GM21367 (cell line): ENCODE measurements at regions not wholly inside any gene's neighbourhood (a gene's known extent, or its start where the extent isn't known, plus 50 kb on each side); places are given as distances from the start of the nearest gene placed in this dataset.
"Not testable (repeated sequence)": the region's sequence is repeated elsewhere in the genome, so short reads cannot be mapped to it uniquely, and the experiment has no call there.

Experiments
- ATAC-seq: cut with Tn5 transposase; IDR thresholded peaks from one replicate; pipeline ENCODE4 v1.9.1; 2021; ENCODE audit not compliant: unreplicated experiment

DNA sequence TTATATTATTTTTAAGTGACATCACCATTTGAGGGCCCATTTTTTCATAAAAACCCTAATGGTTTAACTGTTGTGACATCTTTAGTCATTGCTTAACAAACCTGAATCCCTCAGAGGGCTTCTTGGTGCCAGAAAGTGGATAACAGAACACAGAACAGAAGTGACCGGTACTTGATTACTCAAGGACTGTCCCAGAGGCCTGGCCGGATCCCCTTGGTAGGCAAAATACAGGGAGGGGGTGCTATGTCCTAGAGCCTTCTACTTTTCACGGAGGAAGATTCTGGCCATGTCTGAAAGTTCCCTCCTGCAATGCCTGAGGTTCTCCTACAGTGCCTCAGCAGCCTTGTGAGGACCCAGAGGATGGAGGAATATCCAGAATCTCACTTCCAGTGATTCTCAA, 94.3 kb upstream of the DCLK2 start:
- ATAC-seq = no peak

- ATAC-seq = no peak
Measured at GRCh38 chr4:149985981-149986380, 92.3 kb upstream of the DCLK2 start.

DNA sequence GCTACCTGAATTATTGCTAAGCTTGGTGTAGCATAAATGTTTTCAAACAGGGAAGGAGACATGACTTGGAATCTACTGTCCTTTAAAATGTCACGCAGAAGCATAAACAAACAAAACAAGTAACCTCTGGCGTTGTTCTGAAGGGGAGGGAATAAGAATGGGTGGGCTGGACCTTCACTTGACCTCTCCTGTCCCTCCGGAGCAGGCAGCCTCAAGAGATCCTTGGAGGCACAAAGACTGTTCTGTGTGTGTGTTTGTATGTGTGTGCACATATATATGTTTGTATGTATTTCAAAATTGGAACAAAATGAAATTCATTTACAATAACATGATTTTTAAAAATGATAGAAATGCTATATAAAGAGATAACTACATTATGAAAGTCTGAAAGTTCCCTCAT, 91.3 kb upstream of the DCLK2 start:
- ATAC-seq = no peak

DNA sequence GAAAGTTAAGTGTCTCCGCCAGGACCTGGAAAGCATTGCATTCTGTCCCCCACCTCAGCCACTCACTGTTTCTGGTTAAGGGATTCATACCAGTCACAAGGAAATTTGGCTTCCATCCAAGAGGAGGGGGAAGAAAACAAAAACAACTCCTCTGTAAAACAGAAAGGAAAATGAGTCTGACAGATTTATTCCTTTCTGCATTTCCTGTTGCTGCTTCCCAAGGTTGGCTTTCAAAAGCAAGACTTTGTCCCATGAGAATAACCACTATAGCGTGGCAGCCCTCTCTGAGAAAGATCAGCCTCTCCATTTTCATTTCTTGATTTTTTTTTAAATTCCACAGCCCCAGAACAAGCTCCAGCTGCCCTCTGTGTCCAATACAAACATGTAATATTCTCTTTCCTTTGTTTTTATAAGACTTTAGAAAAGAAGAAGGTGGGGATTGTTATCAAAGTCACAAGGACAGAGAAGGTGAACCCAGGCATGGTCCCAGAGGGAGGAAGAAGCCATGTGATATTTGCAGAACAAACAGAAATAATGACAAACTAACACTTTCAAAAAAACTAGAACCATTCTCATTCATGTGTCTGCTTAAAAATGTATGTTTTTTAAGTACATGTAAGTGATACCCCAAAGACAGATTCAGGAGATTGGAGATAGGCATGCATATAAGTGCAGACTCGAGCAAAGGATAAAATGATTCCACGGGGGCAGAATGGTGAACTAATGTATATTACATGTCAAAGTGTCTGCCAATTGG, 90.7 kb upstream of the DCLK2 start:
- ATAC-seq = no peak

DNA sequence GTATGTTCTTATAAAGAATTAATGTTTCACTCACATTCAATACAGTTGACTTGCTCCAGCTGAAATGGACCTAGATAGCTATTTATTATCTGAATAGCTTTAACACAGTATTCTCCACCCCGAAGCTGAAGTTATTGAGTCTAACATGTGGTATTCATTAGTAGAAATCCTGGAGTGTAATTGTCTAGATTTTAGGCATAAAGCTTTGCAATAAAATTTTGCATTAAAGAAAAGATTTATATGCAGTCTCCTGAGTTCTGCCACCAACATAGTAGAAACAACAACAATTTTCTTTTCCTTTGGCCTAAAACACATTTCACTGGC, 90.2 kb upstream of the DCLK2 start:
- ATAC-seq = no peak

DNA sequence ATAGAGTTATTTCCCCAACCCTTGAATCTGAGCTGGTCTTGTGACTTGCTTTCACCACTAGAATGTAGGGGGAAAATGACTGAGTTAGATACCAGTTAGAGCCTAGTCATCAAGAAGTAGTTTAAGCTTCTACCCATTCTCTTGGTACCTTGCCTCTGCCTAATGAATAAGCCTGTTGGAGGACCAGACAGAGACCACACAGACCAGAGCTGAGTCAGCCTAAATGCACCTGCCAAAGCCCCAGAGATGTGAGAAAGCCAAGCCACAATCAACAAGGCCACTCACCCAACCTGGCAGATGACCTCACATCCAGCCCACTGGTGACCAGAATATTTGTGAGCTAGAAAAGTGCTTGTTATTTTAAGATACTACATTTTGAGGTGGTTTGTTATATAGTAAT, 85.2 kb upstream of the DCLK2 start:
- no peak for ATAC-seq

DNA sequence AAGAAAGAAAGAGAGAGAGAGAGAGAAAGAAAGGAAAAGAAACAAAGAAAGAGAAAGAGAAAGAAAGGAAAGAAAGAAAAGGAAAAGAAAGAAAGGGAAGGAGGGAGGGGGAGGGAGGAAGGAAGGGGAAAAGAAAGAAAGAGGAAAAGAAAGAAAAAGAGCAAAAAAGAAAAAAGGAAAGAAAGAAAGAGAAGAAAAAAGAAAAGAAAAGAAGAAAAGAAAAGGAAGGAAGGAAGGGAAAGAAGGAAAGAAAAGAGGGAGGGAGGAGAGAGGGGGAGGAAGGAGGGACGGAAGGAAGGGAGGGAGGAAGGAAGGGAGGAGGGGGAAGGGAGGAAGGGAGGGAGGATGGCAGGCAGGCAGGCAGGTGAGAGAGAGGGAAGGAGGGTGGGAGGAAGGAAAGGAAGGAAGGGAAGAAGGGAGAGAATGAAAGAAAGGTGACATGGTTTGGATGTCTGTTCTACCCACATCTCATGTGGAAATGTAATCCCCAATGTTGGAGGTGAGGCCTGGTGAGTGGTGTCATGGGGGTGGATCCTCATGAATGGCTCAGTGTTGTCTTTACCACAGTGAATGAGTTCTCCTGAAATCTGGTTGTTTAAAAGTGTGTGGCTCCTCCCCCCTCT, 83.0 kb upstream of the DCLK2 start:
- no peak for ATAC-seq

DNA sequence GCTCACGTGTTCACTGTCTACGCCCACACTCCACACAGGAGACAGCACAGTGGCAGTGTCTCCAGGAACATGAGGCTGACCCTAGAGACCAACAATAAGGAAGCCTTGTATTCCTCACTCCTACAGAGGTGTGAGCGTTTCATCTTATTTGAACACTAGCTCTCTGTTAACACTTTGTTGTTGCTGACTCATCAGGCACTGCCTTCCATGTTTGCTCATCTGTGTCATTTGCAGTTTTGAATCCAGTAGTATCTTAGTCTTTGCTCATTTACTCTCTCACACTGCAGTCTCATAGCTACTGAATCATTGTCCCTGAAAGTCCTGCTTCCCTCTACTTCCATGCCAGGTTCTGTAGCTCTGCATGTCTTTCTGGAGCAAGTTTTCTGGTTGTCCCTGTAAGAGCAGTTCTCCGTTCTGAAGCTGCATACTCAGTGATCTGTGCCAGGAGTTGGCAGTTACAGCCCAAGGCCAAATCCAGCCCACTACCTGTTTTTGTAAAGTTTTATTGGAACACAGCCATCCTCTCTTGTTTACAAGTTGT, 80.3 kb upstream of the DCLK2 start:
- ATAC-seq = no peak

GRCh38 chr4:149999485-150000074, 78.7 kb upstream of the DCLK2 start:
- ATAC-seq = no peak

DNA sequence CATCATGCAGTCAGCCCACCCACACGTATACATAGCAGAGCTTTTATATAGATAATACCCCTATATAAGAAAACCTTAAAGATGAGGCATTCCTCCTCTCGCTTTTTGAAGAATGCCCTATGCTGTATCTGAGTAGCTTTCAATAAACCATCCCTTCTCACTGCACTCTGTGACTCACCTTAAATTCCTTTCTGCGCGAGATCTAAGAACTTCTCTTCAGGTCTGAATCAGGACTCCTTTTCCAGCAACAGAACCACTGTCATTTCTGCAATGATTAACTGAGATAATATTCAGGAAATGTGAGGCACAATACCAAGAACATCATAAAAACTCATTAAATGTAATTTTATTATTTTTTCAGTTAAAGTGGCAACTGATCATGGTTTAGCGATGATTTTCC, 76.4 kb upstream of the DCLK2 start:
- no peak for ATAC-seq

- ATAC-seq = no peak
Measured at GRCh38 chr4:150002561-150002960, 75.7 kb upstream of the DCLK2 start.

GRCh38 chr4:150004481-150004880, 73.8 kb upstream of the DCLK2 start:
- no peak for ATAC-seq

- no peak for ATAC-seq
Measured at GRCh38 chr4:150005537-150005936, 72.7 kb upstream of the DCLK2 start.

DNA sequence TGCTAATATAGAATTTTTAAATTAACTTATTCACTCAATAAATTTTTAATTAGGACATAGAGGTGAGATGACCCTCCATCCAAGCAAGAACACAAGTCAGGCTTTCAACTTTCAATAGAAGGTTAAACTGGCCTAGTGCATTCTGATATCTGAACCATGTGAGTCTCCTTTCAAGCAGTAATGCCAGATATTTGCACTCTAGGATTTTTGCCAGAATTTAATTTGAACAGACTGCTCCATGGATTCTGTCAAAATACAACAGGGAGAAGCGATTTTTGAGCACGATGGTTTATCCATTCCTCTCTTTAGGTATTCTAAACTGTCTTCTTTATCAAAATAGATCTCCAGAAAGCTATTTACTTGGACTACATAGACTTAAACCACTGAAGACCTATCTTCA, 72.0 kb upstream of the DCLK2 start:
- no peak for ATAC-seq

DNA sequence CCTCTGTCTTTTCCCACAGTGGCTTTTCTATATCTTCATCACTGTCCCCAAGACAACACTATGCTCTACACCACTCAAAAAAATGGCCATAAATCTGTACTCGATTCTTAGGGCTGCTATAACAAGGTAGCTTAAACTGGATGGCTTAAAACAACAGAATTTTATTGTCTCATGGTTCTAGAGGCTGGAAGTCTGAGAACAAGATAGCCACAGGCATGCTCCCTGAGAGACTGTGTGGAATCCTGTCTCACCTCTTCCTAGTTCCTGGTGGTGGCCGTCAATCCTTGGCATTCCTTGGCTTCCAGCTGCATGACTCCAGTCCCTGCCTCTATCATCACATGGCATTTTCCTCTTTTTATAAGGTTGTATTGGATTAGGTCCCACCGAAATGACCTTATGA, 70.7 kb upstream of the DCLK2 start:
- no peak for ATAC-seq

GRCh38 chr4:150008546-150008945, 69.7 kb upstream of the DCLK2 start:
- ATAC-seq = no peak

DNA sequence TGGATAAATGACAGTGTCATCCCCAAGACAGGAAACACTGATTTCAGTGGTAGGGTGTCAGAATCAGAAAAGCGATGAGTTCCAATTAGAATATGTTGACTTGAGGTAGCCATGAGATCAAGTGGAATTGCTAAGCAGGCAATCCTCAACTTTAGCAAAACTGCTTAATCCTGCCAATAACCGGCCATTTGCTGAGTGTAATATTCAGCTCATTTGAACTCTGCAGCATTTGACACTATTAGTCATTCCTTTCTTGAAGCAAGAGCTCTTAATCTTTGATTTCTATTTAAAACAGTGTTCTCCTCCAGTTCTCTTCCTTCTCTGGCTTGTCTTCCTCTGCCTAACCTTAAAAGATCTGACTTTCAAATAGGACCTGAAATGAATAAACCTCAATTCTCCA, 68.7 kb upstream of the DCLK2 start:
- no peak for ATAC-seq

DNA sequence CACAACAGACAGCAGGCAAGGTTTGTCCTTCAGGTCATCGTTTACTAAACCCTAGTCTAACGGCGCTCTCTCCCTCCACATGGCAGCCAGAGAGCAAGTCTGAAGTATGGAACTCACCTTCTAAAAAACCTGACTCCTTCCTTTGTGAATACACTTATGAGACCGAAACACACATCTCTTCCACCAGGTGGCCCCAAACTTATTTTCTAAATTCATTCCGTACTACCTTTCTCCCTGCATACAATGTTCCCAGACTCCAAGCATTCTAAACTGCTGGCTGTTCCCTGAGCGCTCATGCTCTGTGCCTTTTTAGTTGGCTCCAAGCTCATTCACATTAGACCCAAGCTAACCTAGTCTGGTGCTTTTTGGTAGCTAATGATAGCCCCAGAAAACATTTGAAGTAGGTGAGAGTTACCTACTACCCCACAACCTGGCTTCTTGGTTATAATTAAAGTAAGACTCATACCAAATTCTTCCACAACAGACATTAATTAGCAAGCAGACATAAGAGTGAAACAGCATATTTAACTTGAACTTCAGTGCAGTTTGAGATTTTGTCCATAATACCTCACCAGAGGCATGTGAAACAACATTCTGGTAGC, 67.6 kb upstream of the DCLK2 start:
- ATAC-seq = peak; percentile 83

DNA sequence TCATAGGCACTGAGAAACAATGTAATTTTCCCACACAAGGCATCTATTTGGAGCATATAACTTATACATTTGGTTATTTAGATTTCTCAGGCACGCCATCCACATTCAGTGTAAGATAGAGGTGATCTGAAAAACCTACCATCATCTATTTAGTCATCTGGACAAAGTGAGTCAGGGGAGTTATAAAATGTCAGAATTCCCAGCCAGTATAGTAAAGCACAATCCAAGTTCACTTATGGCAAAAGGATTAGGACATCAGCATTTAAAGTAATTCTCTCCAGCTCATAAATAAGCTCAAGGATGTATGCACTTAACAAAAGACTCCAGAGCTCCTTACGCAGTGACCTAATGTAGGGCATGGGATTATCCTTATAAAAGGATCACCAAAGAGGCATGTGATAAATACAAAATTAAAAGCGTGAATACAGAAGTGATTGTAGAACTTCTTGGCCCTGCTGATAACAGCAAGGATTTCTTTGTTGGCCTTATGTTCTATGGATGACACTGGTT, 65.3 kb upstream of the DCLK2 start:
- no peak for ATAC-seq

DNA sequence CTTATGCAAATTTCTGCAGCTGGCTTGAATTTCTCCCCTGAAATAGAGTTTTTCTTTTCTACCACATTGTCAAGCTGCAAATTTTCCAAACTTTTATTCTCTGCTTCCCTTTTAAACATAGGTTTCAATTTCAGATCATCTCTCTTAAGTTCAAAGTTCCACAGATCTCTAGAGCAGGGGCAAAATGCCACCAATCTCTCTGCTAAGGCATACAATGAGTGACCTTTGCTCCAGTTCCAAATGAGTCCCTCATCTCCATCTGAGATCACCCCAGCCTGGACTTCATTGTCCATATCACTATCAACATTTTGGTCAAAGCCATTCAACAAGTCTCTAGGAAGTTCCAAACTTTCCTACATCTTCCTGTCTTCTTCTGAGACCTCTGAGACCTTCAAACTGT, 62.3 kb upstream of the DCLK2 start:
- ATAC-seq = not testable (repeated sequence)

- ATAC-seq = not testable (repeated sequence)
Measured at GRCh38 chr4:150016621-150017020, 61.6 kb upstream of the DCLK2 start.

DNA sequence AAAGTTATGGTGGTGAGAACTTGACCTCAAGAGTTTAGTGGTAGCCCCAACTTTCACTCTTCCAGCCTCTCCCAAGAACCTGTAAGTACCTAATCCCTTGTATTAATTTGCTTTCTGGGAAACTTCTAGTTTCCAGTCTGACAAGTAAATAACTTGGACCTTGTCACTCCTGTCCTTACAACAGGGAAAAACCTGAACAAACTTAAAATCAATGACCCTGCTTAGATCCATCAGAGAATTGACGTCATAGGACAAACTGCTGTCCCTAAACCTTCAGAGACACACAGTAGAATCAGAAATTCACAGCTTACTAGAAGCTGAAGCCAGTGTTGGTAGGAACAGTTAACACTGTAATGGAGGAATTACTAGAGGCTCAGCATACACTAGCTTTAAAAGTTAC, 60.0 kb upstream of the DCLK2 start:
- ATAC-seq = no peak
